ENCODE measurements at regions not wholly inside any gene's neighbourhood (a gene's known extent, or its start where the extent isn't known, plus 50 kb on each side); places are given as distances from the start of the nearest gene placed in this dataset.

DNA sequence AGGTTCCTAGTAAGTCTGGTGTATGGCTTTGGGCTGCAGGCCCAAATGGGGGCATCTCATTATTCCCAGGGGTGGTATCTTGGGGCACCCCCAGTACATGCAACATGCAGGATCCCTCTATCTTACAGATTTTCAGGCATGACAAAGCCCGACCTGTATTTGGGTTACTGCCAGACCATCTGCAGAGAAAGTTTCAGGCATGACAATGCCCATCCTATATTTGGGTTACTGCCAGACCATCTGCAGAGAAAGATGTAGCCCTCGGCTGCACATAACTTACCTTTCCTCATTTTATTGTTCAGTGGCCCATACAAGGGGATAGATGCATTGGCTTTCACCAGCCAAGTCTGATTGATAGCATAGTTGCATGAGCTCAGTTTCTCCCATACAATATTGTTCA lies 112.2 kb upstream of the RAB18 start:
- no peaks in the 10 kb centered on the region for H3K36me3 ChIP-seq
- H3K4me1 ChIP-seq: no peaks in the 10 kb centered on the region
- intact Hi-C loops (cut with DNase I): no loop called here
- H3K27me3 ChIP-seq (ENCODE audit: low read depth): no peaks in the 10 kb centered on the region
- TF ChIP-seq, protein P1, sequence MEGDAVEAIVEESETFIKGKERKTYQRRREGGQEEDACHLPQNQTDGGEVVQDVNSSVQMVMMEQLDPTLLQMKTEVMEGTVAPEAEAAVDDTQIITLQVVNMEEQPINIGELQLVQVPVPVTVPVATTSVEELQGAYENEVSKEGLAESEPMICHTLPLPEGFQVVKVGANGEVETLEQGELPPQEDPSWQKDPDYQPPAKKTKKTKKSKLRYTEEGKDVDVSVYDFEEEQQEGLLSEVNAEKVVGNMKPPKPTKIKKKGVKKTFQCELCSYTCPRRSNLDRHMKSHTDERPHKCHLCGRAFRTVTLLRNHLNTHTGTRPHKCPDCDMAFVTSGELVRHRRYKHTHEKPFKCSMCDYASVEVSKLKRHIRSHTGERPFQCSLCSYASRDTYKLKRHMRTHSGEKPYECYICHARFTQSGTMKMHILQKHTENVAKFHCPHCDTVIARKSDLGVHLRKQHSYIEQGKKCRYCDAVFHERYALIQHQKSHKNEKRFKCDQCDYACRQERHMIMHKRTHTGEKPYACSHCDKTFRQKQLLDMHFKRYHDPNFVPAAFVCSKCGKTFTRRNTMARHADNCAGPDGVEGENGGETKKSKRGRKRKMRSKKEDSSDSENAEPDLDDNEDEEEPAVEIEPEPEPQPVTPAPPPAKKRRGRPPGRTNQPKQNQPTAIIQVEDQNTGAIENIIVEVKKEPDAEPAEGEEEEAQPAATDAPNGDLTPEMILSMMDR (IDR thresholded peaks at IDR 0.05): no peak
- no peaks in the 10 kb centered on the region for H3K9me3 ChIP-seq
- no peak for DNase-seq
- H3K27ac ChIP-seq: no peak overlapping the region
- H3K4me3 ChIP-seq: no peak overlapping the region
- no peak for ATAC-seq

DNA sequence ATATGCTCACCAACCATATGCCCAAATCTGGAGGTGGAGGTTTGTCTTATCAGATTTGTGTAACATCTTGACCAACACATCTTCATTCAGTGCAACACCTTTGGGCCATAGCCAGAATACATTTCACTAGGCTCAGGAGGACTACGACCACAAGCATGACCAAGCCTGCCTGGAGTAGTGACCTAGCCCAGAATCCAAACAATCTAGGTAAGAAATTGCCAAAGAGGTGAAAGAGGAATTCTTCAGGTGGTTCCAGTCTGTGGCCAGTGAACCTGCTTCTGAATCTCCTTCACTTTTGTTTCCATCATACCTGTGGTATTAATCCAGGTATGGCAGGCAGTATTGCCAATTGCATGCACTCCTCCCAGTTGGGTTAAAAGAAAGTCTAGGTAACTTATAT lies 112.8 kb upstream of the RAB18 start:
- no peak overlapping the region for H3K27ac ChIP-seq
- no peaks in the 10 kb centered on the region for H3K9me3 ChIP-seq
- no peaks in the 10 kb centered on the region for H3K27me3 ChIP-seq (ENCODE audit: low read depth)
- no peak overlapping the region for H3K4me3 ChIP-seq
- H3K36me3 ChIP-seq: no peaks in the 10 kb centered on the region
- DNase-seq (no peak), ATAC-seq (no peak)
- intact Hi-C loops (cut with DNase I): no loop called here
- TF ChIP-seq, protein P1 (IDR thresholded peaks at IDR 0.05): no peak
- no peaks in the 10 kb centered on the region for H3K4me1 ChIP-seq

DNA sequence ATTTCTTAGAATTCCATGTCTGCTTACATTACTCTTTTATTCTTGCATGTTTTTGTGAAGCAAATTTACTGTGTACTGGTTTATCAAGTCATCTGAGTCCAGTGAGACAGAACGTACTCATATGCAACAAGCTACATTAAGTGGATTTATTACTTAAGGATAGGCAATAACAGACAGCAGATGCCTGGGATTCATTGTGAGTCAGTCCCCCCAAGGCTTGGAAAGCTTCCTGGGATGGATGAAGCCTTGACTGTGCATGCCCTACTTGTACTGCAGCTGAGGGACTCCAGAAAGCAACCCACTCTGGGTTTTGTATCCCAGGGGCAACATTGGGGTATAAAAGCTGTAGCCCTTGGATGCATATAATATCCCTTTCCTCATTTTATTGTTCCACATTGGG lies 113.4 kb upstream of the RAB18 start:
- DNase-seq: no peak
- intact Hi-C loops (cut with DNase I): no loop called here
- TF ChIP-seq, protein P1 (IDR thresholded peaks at IDR 0.05): no peak
- H3K27ac ChIP-seq: no peak overlapping the region
- no peak for ATAC-seq
- H3K36me3 ChIP-seq: no peaks in the 10 kb centered on the region
- no peak overlapping the region for H3K4me3 ChIP-seq
- no peaks in the 10 kb centered on the region for H3K4me1 ChIP-seq
- no peaks in the 10 kb centered on the region for H3K27me3 ChIP-seq (ENCODE audit: low read depth)
- no peaks in the 10 kb centered on the region for H3K9me3 ChIP-seq

DNA sequence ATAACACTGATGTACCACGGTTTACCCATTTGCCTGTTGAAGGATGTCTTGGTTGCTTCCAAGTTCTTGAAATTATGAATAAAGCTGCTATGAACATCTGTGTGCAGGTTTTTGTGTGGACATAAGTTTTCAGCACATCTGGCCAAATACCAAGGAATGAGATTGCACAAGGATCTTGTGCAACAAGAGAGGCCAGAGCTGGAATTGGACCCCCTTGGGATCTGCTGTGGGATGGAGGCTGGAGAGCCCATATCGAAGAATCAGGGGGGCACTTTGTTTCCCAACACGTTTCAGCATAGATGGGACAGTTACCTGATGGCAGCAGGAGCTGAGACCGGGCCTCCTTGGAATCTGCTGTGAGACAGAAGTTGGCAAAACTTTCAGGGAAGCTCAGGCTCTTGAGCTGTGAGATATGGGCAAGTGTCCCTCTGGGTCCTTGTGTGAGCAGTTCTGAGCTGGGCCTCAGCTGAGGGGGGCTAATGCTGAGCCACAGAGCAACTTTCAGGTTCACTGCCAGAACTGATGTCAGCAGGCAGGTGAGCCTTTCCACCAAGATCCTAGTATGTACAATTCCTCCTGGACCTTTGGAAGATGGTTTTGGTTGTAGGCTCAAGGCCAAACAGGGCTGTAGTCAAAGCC lies 115.2 kb upstream of the RAB18 start:
- Histone ChIP-seq H3K36me3 (no peaks in the 10 kb centered on the region), H3K9me3 (no peaks in the 10 kb centered on the region), H3K4me1 (no peaks in the 10 kb centered on the region), H3K4me3 (no peak overlapping the region), H3K27me3 (ENCODE audit: low read depth) (no peaks in the 10 kb centered on the region), H3K27ac (no peak overlapping the region)
- DNase-seq (no peak), ATAC-seq (no peak)
- TF ChIP-seq, protein P1 (IDR thresholded peaks at IDR 0.05): no peak
- intact Hi-C loops (cut with DNase I): no loop called here

DNA sequence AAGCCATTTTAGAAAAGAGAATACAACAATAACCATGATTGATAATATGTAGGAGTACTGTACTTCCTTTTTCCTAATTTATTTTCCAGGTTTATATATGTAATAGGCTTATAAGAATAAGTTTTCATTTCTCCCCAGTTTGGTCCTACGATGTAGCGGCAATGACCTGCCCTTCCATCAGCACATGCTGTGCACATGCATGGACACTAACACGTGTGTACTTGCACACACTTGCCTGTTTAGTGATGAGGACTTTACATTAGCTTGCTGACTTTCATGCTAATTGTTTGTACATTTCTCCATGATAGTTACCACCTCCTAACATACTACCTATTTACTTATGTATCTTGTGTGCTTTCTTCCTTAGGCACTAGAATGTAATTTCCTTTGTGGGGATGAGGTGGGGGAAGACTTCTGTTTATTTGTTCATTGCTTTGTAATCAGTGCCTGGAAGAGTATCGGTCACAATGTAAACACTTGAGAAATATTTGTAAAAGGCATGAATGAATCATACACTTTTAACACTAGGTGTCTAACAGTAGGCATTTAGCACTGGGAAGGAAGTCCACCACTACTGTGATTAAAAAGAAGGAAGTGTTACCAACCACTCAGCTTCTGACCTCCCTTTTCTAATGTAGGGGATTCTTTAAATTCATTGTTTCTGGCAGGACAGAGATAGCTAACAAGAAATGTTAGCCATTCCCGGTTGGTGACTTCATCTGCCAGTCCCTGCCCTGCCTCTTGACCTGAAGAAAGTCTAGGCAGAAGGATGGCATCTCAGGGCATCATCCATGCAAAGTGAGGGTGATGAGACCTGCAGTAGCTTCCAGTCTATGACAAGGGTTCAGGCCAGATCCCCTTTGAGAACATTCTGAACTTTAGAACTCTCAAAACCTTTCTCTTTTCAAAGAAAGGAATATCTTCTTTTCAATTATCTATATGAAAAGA lies 120.2 kb upstream of the RAB18 start:
- Histone ChIP-seq H3K27ac (no peak overlapping the region), H3K4me1 (no peaks in the 10 kb centered on the region), H3K27me3 (ENCODE audit: low read depth) (no peaks in the 10 kb centered on the region), H3K9me3 (no peaks in the 10 kb centered on the region), H3K4me3 (no peak overlapping the region), H3K36me3 (no peaks in the 10 kb centered on the region)
- intact Hi-C loops (cut with DNase I): no loop called here
- no peak for DNase-seq
- peak; percentile 59 to 73 for ATAC-seq
- TF ChIP-seq, protein P1 (IDR thresholded peaks at IDR 0.05): no peak
